Gastroesophageal sphincter (tissue), 4 donors: ENCODE measurements at regions not wholly inside any gene's neighbourhood (a gene's known extent, or its start where the extent isn't known, plus 50 kb on each side); places are given as distances from the start of the nearest gene placed in this dataset.

Experiments used
- ATAC-seq: fragments of 150-250 bp; one replicate; pipeline ENCODE4 v1.9.1; 2016; ENCODE audit warnings: mild to moderate bottlenecking, moderate library complexity
- H3K27ac ChIP-seq, 4 donors: fragments of 200-600 bp; sonication (generic) in 3 of 4; 1 replicate in 3 of 4; 2 replicates in 1 of 4; pipeline ENCODE4 v1.5.1; 2016 to 2019
- H3K27me3 ChIP-seq: fragments of 200-600 bp; sonication (generic); one replicate; pipeline ENCODE4 v1.5.1; 2019
- H3K36me3 ChIP-seq, 2 donors: fragments of 200-600 bp; sonication (generic); one replicate each; pipeline ENCODE4 v1.5.1; 2019; ENCODE audit warnings: control low read depth in 1 of 2
- H3K4me1 ChIP-seq, 3 donors: fragments of 200-600 bp; sonication (generic); 1 replicate in 2 of 3; 2 replicates in 1 of 3; pipeline ENCODE4 v1.5.1; 2016 to 2019; ENCODE audit warnings: control low read depth in 2 of 3
- H3K4me3 ChIP-seq, 2 donors: fragments of 200-600 bp; sonication (generic); one replicate each; pipeline ENCODE4 v1.5.1; 2019; ENCODE audit warnings: mild to moderate bottlenecking in 1 of 2, moderate library complexity in 1 of 2
- H3K9me3 ChIP-seq, 3 donors: fragments of 200-600 bp; sonication (generic); one replicate each; pipeline ENCODE4 v1.5.1; 2017 to 2019; ENCODE audit warnings: control low read depth in 2 of 3
- EP300 ChIP-seq: sonication (generic); formaldehyde crosslinking; IDR thresholded peaks from one replicate; pipeline ENCODE4 v1.6.1; 2017; ENCODE audit warnings: antibody characterized with exemption, mild to moderate bottlenecking
- POLR2A ChIP-seq, 2 donors: fragments of 450-650 bp; IDR thresholded peaks; one replicate each; pipeline ENCODE4 v1.6.1; 2017; ENCODE audit warnings: antibody characterized with exemption in 2 of 2, mild to moderate bottlenecking in 2 of 2, moderate library complexity in 1 of 2
- POLR2AphosphoS5 ChIP-seq: sonication (generic); formaldehyde crosslinking; IDR thresholded peaks from one replicate; pipeline ENCODE4 v1.6.1; 2017; ENCODE audit warnings: antibody characterized with exemption
- WGBS, 2 donors: methylation state at CpG; one replicate each; pipeline ENCODE4 v1.1.5; 2018; ENCODE audit warnings: low coverage in 1 of 2; 5-methylcytosine and 5-hydroxymethylcytosine counted together
- TF ChIP-seq, protein P1 (sequence below), 4 experiments: fragments of 200-600 bp in 2 of 4; fragments of 450-650 bp in 2 of 4; sonication (generic) in 1 of 4; IDR thresholded peaks; one replicate each; pipeline ENCODE4 v1.5.1; 2017 to 2019; ENCODE audit warnings: antibody characterized with exemption in 4 of 4, mild to moderate bottlenecking in 2 of 4, moderate library complexity in 2 of 4

DNA sequence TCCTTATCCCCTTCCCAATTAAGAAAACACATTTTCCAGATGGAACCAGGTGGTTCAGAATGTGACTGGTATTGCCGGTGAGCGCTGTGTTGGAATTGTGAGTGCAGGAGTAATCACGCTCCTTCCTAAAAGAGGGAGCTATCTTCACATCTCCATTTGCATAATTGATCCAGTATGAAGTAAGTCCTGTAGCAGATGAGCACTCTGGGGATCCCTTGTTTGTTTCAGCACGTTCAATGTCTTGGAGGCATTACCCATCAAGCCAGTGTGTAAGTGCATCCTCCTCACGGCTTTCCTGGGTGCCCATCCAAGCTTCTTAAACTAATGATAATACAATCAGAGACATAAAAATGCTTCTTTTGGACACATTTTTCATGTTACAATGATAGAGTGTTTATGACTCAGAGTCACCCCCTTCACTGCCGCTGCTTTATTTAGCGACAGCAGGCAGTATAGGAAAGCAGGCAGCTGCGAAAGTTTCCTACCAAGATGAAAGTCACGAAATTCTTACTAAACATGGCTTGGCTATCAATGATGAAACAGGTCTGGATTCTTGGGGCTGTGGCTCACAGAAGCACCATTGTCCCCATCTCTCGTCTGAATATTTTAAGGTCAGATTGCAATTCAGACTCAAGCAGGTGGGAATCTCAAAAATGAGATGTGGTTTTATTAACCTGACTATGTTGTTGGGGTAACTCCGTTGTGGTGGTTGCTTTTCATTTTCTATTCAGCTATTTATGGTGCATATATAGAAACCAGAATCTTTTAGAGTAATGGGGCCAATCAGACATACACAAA is 346.3 kb upstream of the MDFIC2 start:
- WGBS, 2 donors, result 87 to 88% methylated on average over 10 to 11 of the region's 11 CpGs
- Histone ChIP-seq H3K4me1 (no peaks in the 10 kb centered on the region), H3K27ac (no peak overlapping the region), H3K9me3 (no peaks in the 10 kb centered on the region), H3K4me3 (no peak overlapping the region), H3K27me3 (no peaks in the 10 kb centered on the region), H3K36me3 (no peaks in the 10 kb centered on the region)
- ATAC-seq, result no peak
- TF ChIP-seq, protein P1, sequence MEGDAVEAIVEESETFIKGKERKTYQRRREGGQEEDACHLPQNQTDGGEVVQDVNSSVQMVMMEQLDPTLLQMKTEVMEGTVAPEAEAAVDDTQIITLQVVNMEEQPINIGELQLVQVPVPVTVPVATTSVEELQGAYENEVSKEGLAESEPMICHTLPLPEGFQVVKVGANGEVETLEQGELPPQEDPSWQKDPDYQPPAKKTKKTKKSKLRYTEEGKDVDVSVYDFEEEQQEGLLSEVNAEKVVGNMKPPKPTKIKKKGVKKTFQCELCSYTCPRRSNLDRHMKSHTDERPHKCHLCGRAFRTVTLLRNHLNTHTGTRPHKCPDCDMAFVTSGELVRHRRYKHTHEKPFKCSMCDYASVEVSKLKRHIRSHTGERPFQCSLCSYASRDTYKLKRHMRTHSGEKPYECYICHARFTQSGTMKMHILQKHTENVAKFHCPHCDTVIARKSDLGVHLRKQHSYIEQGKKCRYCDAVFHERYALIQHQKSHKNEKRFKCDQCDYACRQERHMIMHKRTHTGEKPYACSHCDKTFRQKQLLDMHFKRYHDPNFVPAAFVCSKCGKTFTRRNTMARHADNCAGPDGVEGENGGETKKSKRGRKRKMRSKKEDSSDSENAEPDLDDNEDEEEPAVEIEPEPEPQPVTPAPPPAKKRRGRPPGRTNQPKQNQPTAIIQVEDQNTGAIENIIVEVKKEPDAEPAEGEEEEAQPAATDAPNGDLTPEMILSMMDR (IDR thresholded peaks at IDR 0.05), result no peak
- TF ChIP-seq POLR2AphosphoS5, result no peak
- no peak for TF ChIP-seq POLR2A (IDR thresholded peaks at IDR 0.05)
- TF ChIP-seq EP300, result no peak

DNA sequence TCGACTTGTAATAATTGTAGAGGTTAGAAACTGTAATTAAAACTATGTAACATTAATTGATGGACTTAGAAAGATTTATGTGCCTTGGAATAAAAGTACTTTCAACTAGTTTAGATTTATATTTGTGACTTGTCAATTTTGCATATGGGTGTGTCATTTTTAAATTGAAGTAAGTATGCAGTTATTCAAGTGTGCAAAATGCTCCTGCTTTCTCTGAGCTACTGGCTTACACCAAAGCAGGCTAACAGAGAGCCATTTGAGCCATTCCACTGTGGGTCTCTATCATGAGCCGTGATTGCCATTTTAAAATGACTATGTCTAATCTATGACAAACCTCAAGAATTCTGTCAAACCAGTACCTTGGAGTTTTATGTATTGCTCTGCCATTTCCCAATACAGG is 345.0 kb upstream of the MDFIC2 start:
- Histone ChIP-seq H3K27me3 (no peaks in the 10 kb centered on the region), H3K4me3 (no peak overlapping the region), H3K9me3 (no peaks in the 10 kb centered on the region), H3K27ac (no peak overlapping the region), H3K36me3 (no peaks in the 10 kb centered on the region), H3K4me1 (no peaks in the 10 kb centered on the region)
- TF ChIP-seq, protein P1 (IDR thresholded peaks at IDR 0.05), result no peak
- TF ChIP-seq EP300 (no peak), POLR2A (IDR thresholded peaks at IDR 0.05) (no peak), POLR2AphosphoS5 (no peak)
- 63 to 95% methylated on average over 2 of the region's 2 CpGs for WGBS, 2 donors
- no peak for ATAC-seq

DNA sequence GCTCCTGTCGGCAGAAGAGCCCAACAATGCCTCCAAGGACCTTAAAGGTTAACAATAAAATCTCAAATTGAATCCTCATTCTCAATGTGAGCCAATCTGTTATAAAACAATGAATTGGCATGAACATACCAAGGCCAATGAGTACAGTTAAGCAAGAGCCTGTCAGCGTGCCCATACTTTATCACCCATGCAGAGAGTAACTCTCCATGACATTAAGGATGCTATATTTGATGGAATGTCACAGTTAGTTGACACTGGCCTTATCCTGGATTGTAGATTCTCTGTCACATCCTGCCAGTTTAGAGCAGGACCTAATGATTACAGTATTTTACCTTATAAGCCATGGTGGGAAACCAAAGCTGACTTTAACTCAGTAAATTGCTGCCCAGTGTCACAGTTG is 335.4 kb upstream of the MDFIC2 start:
- no peak for ATAC-seq
- Histone ChIP-seq H3K27ac (peak overlapping the region in 3 of 4 donors; percentile 24 to 54 (median 38)), H3K4me1 (peaks cover 0 to 20% (median 0%) of the 10 kb centered on the region in 3 donors), H3K9me3 (no peaks in the 10 kb centered on the region), H3K4me3 (no peak overlapping the region), H3K27me3 (no peaks in the 10 kb centered on the region), H3K36me3 (no peaks in the 10 kb centered on the region)
- TF ChIP-seq EP300 (no peak), POLR2AphosphoS5 (no peak), POLR2A (IDR thresholded peaks at IDR 0.05) (no peak)
- TF ChIP-seq, protein P1 (IDR thresholded peaks at IDR 0.05), result no peak
- 86 to 100% methylated on average over 2 of the region's 2 CpGs for WGBS, 2 donors

DNA sequence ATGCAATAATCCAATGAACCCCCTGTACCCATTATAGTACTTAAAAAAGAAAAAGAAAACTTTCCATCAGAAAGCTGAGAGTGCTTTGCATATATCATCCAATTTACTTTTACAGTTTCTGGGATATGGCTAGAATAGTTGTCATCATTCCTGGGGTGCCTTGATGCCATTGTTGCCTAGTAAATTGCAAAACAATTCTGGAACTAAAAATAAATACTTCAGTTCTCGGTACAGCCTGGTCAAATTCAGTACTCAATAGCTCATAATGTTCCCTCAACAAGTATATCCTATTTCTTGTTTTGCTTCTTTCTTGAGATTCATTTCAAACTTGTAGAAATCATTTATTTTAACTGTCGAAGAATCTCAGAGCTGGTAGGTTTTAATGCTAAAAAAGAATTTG is 334.7 kb upstream of the MDFIC2 start:
- H3K9me3 ChIP-seq, result no peaks in the 10 kb centered on the region
- H3K4me3 ChIP-seq, result no peak overlapping the region
- ATAC-seq, result no peak
- WGBS, 2 donors, result 13 to 35% methylated on average over 2 of the region's 2 CpGs
- H3K36me3 ChIP-seq, result no peaks in the 10 kb centered on the region
- peaks cover 0 to 20% (median 0%) of the 10 kb centered on the region in 3 donors for H3K4me1 ChIP-seq
- no peaks in the 10 kb centered on the region for H3K27me3 ChIP-seq
- TF ChIP-seq POLR2AphosphoS5 (no peak), POLR2A (IDR thresholded peaks at IDR 0.05) (no peak), EP300 (no peak)
- TF ChIP-seq, protein P1 (IDR thresholded peaks at IDR 0.05), result no peak
- H3K27ac ChIP-seq, result peak overlapping the region; percentile 24 to 54 (median 34)

DNA sequence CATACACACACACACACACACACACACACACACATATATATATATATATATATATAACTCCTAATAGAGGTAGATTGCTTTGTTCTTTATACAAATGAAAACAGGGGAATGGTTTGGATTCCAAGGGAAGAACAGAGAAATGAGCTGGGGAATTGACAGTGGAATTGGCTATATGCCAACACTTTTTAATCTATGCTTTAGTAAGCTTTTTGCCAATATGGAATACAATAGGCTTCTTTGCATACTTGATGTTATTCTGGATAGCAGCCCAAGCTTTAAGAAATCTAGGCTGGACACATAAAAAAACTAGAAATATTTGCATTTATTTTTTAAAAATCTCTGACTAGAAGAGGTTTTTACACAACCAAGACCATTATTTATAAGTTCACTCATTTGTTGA is 334.2 kb upstream of the MDFIC2 start:
- peak overlapping the region in 1 of 4 donors; percentile 54 for H3K27ac ChIP-seq
- TF ChIP-seq POLR2AphosphoS5 (no peak), EP300 (no peak), POLR2A (IDR thresholded peaks at IDR 0.05) (no peak)
- TF ChIP-seq, protein P1 (IDR thresholded peaks at IDR 0.05), result no peak
- no peaks in the 10 kb centered on the region for H3K36me3 ChIP-seq
- peaks cover 0 to 20% (median 0%) of the 10 kb centered on the region in 3 donors for H3K4me1 ChIP-seq
- H3K4me3 ChIP-seq, result no peak overlapping the region
- no peaks in the 10 kb centered on the region for H3K9me3 ChIP-seq
- no peak for ATAC-seq
- H3K27me3 ChIP-seq, result no peaks in the 10 kb centered on the region
